Spinal cord (tissue), 9 donors: ENCODE measurements at regions not wholly inside any gene's neighbourhood (a gene's known extent, or its start where the extent isn't known, plus 50 kb on each side); places are given as distances from the start of the nearest gene placed in this dataset.

Source experiments
- DNase-seq, 6 donors: peaks; one replicate each; pipeline versions ENCODE4 v3.0.0 to v3.0.0-alpha.2; 2013 to 2015; ENCODE audit warnings: low spot score in 6 of 6, low read depth in 4 of 6
- H3K27ac ChIP-seq: one replicate; pipeline ENCODE4 v1.5.1; 2013; ENCODE audit warnings: low read depth, low read length, control low read depth
- H3K27me3 ChIP-seq: one replicate; pipeline ENCODE4 v1.6.1; 2013; ENCODE audit warnings: low read length; ENCODE audit not compliant: control insufficient read depth, insufficient read depth
- H3K36me3 ChIP-seq: one replicate; pipeline ENCODE4 v1.6.1; 2013; ENCODE audit warnings: low read length; ENCODE audit not compliant: control insufficient read depth, insufficient read depth
- H3K4me1 ChIP-seq: one replicate; pipeline ENCODE4 v1.6.1; 2013; ENCODE audit warnings: low read length; ENCODE audit not compliant: control insufficient read depth, insufficient read depth
- H3K4me3 ChIP-seq: one replicate; pipeline ENCODE4 v1.5.1; 2013; ENCODE audit warnings: low read depth, low read length, control low read depth
- H3K9me3 ChIP-seq: one replicate; pipeline ENCODE4 v1.6.1; 2013; ENCODE audit warnings: low read length; ENCODE audit not compliant: control insufficient read depth, insufficient read depth
- WGBS: methylation state at CpG from one replicate; pipeline ENCODE4 v1.1.5; 2013; ENCODE audit warnings: missing lambda C conversion rate; ENCODE audit not compliant: insufficient coverage; 5-methylcytosine and 5-hydroxymethylcytosine counted together
- donor health status: healthy.

GRCh38 chr5:144703776-144704175 lies 533.1 kb downstream of the KCTD16 start:
- WGBS = no CpG with 5 or more reads among the region's 1 CpG
- Histone ChIP-seq H3K27ac (no peak overlapping the region), H3K36me3 (no peaks in the 10 kb centered on the region), H3K27me3 (no peaks in the 10 kb centered on the region), H3K4me1 (no peaks in the 10 kb centered on the region), H3K9me3 (peaks cover 3% of the 10 kb centered on the region), H3K4me3 (no peak overlapping the region)
- no peak for DNase-seq

- Histone ChIP-seq H3K36me3 (no peaks in the 10 kb centered on the region), H3K9me3 (no peaks in the 10 kb centered on the region), H3K4me3 (no peak overlapping the region), H3K27me3 (no peaks in the 10 kb centered on the region), H3K27ac (no peak overlapping the region), H3K4me1 (no peaks in the 10 kb centered on the region)
- peak in 1 of 6 donors; percentile 84 for DNase-seq
- WGBS = no CpG with 5 or more reads among the region's 2 CpGs
Measured at GRCh38 chr5:144698484-144698883, 527.8 kb downstream of the KCTD16 start.

GRCh38 chr5:144697847-144698262 lies 527.2 kb downstream of the KCTD16 start:
- DNase-seq = peak in 1 of 6 donors; percentile 19
- H3K36me3 ChIP-seq = no peaks in the 10 kb centered on the region
- no peak overlapping the region for H3K4me3 ChIP-seq
- H3K27ac ChIP-seq = no peak overlapping the region
- no peaks in the 10 kb centered on the region for H3K27me3 ChIP-seq
- H3K9me3 ChIP-seq = no peaks in the 10 kb centered on the region
- no peaks in the 10 kb centered on the region for H3K4me1 ChIP-seq
- no CpG with 5 or more reads among the region's 1 CpG for WGBS

DNA sequence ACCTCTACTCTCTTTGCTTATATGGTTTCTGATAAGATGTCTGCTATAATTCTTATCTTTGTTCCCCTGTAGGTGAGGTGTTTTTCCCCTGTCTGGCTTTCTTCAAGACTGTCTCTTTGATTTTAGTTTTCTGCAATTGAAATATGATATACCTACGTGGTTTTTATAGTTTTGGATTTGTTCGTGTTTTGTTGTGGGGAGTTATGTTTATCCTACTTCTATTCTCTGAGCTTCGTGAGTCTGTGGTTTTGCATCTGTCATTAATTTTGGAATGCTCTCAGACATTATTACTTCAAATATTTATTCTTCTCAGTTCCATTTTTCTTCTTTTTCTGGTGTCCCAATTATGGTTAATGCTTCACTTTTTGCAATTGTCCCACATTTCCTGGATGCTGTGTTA lies 521.3 kb downstream of the KCTD16 start:
- Histone ChIP-seq H3K4me3 (no peak overlapping the region), H3K27ac (no peak overlapping the region), H3K4me1 (no peaks in the 10 kb centered on the region), H3K36me3 (no peaks in the 10 kb centered on the region), H3K27me3 (no peaks in the 10 kb centered on the region), H3K9me3 (no peaks in the 10 kb centered on the region)
- no peak for DNase-seq
- WGBS = no CpG with 5 or more reads among the region's 3 CpGs

- no peaks in the 10 kb centered on the region for H3K36me3 ChIP-seq
- peaks cover 3% of the 10 kb centered on the region for H3K9me3 ChIP-seq
- no peak overlapping the region for H3K4me3 ChIP-seq
- no peak for DNase-seq
- no peaks in the 10 kb centered on the region for H3K4me1 ChIP-seq
- no peaks in the 10 kb centered on the region for H3K27me3 ChIP-seq
- no peak overlapping the region for H3K27ac ChIP-seq
- 88% methylated on average over 1 of the region's 1 CpG for WGBS
Measured at GRCh38 chr5:144684899-144685298, 514.2 kb downstream of the KCTD16 start.

DNA sequence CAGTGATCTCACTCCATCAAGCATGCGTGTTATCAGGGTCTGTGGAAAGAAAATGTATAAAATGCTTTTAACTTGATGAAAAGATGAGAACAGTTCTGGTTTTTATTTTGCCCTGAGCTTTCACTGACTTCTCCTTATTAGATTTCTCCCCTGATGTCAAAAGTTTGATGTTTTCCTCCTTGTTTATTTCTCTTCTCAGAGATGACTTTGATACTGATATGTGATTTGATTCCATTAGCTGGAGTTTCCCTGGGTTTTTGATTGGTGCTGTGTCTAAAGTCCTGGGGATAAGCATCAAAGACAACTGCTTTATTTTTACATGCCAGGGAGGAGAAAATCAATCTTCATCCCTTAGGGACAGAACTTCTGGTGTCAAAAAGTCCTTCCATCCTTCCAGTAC lies 510.0 kb downstream of the KCTD16 start:
- Histone ChIP-seq H3K27me3 (no peaks in the 10 kb centered on the region), H3K27ac (no peak overlapping the region), H3K4me3 (no peak overlapping the region), H3K9me3 (peaks cover 3% of the 10 kb centered on the region), H3K36me3 (no peaks in the 10 kb centered on the region), H3K4me1 (no peaks in the 10 kb centered on the region)
- DNase-seq = no peak
- no CpG with 5 or more reads among the region's 1 CpG for WGBS

GRCh38 chr5:144671066-144671465 lies 500.4 kb downstream of the KCTD16 start:
- H3K4me1 ChIP-seq = no peaks in the 10 kb centered on the region
- DNase-seq = peak in 2 of 6 donors; percentile 6 to 87
- H3K27ac ChIP-seq = no peak overlapping the region
- H3K27me3 ChIP-seq = no peaks in the 10 kb centered on the region
- no peaks in the 10 kb centered on the region for H3K9me3 ChIP-seq
- no peak overlapping the region for H3K4me3 ChIP-seq
- WGBS = no CpG with 5 or more reads among the region's 1 CpG
- H3K36me3 ChIP-seq = no peaks in the 10 kb centered on the region

GRCh38 chr5:144659634-144660227 lies 489.1 kb downstream of the KCTD16 start:
- no peaks in the 10 kb centered on the region for H3K9me3 ChIP-seq
- no peaks in the 10 kb centered on the region for H3K4me1 ChIP-seq
- no CpG with 5 or more reads among the region's 2 CpGs for WGBS
- no peaks in the 10 kb centered on the region for H3K36me3 ChIP-seq
- H3K27ac ChIP-seq = no peak overlapping the region
- H3K4me3 ChIP-seq = no peak overlapping the region
- no peaks in the 10 kb centered on the region for H3K27me3 ChIP-seq
- DNase-seq = peak in 1 of 6 donors; percentile 41

GRCh38 chr5:144644317-144644716 lies 473.6 kb downstream of the KCTD16 start:
- no peaks in the 10 kb centered on the region for H3K4me1 ChIP-seq
- no CpG with 5 or more reads among the region's 3 CpGs for WGBS
- no peaks in the 10 kb centered on the region for H3K36me3 ChIP-seq
- no peaks in the 10 kb centered on the region for H3K27me3 ChIP-seq
- no peak overlapping the region for H3K4me3 ChIP-seq
- H3K9me3 ChIP-seq = no peaks in the 10 kb centered on the region
- no peak overlapping the region for H3K27ac ChIP-seq
- no peak for DNase-seq

- Histone ChIP-seq H3K27ac (no peak overlapping the region), H3K36me3 (no peaks in the 10 kb centered on the region), H3K4me1 (no peaks in the 10 kb centered on the region), H3K9me3 (peaks cover 3% of the 10 kb centered on the region), H3K4me3 (no peak overlapping the region), H3K27me3 (no peaks in the 10 kb centered on the region)
- no peak for DNase-seq
- WGBS = no CpG with 5 or more reads among the region's 2 CpGs
Measured at GRCh38 chr5:144638787-144639186, 468.1 kb downstream of the KCTD16 start.
